MCF 10A (cell line): ENCODE measurements at regions not wholly inside any gene's neighbourhood (a gene's known extent, or its start where the extent isn't known, plus 50 kb on each side); places are given as distances from the start of the nearest gene placed in this dataset.
"Not testable (repeated sequence)": the region's sequence is repeated elsewhere in the genome, so short reads cannot be mapped to it uniquely, and the experiment has no call there.

ENCODE experiments used
- BruUV-seq: library from RNA; stranded (reverse); fragments of 400-500 nt; replicated peaks from 2 replicates; lab custom pipeline; 2021; lab: Mats Ljungman, UMichigan
- CTCF ChIA-PET: fragments of 300-600 bp; sonication (Branson Sonifier 250); formaldehyde crosslinking; extraction: SDS; loops from one replicate; lab custom pipeline; 2021; ENCODE audit warnings: antibody characterized with exemption, inconsistent platforms; lab: Yijun Ruan, JAX
- POLR2A ChIA-PET: fragments of 300-600, 350-650 bp; sonication (Branson Sonifier 250); formaldehyde crosslinking; extraction: SDS; loops from one replicate; lab custom pipeline; 2020; ENCODE audit warnings: antibody characterized with exemption, inconsistent platforms; lab: Yijun Ruan, JAX
- DNase-seq: peaks from one replicate; pipeline ENCODE4 v3.0.0-alpha.2; 2018; ENCODE audit not compliant: unreplicated experiment
- H3K27ac Mint-ChIP-seq: one replicate; pipeline ENCODE4 v1.8.0; 2022; ENCODE audit warnings: mild to moderate bottlenecking, low read depth, mixed read lengths; ENCODE audit not compliant: unreplicated experiment
- H3K27me3 Mint-ChIP-seq: one replicate; pipeline ENCODE4 v1.8.0; 2022; ENCODE audit warnings: mixed read lengths; ENCODE audit not compliant: insufficient read depth, unreplicated experiment
- H3K36me3 Mint-ChIP-seq: one replicate; pipeline ENCODE4 v1.8.0; 2022; ENCODE audit warnings: mild to moderate bottlenecking, moderate library complexity, mixed read lengths; ENCODE audit not compliant: insufficient read depth, unreplicated experiment
- H3K4me1 Mint-ChIP-seq: one replicate; pipeline ENCODE4 v1.8.0; 2022; ENCODE audit warnings: mixed read lengths; ENCODE audit not compliant: insufficient read depth, unreplicated experiment
- H3K4me3 Mint-ChIP-seq: one replicate; pipeline ENCODE4 v1.8.0; 2022; ENCODE audit warnings: mild to moderate bottlenecking, moderate library complexity, mixed read lengths; ENCODE audit not compliant: unreplicated experiment
- H3K9me3 Mint-ChIP-seq: one replicate; pipeline ENCODE4 v1.8.0; 2022; ENCODE audit warnings: mixed read lengths; ENCODE audit not compliant: unreplicated experiment
- intact Hi-C: fragments of 100-400 bp; cut with micrococcal nuclease; formaldehyde crosslinking; loops from 2 replicates; pipeline ENCODE4 v1.14.1; 2022
- TF ChIP-seq, protein P1 (sequence below): fragments of 200-600 bp; IDR thresholded peaks from one replicate; pipeline ENCODE4 v1.8.0; 2022; ENCODE audit warnings: antibody characterized with exemption, mild to moderate bottlenecking; ENCODE audit not compliant: unreplicated experiment

DNA sequence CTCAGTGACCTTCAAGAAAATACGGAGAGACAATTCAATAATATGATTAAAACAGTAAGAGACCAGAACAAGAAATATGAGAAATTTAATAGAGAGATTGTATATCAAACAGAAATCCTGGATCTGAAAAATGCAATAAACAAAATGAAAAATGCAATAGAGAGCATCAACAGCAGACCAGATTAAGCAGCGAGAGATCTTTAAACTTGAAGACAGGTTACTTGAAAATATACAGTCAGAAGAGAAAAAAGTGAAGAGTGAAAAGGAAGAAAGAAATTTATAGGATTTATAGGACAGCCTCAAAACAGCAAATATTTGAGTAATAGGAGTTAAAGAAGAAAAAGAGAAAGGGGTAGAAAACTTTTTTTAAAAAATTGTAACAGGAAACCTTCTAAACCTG lies 813.9 kb upstream of the GRM7 start:
- no peak overlapping the region for H3K4me3 Mint-ChIP-seq

DNA sequence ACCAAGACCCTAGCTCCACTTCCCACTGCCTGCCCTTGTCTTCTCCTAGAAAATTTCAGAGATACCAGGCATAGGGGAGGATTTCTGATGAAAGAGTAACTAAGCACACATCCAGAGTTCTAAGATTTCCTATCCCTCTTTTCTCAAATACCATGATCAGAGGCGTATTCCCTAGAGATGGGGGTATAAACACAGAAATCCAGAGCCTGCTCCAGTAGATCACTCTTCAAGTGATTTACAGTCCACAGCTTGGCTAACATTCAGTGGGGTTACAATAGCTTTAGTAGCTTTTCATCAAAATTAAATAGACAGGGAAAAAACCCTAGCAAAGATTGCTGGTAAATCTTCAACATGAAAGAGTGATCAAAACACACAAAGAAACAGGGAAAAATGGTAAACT lies 800.7 kb upstream of the GRM7 start:
- Mint-ChIP-seq H3K27me3 (no peaks in the 10 kb centered on the region), H3K9me3 (no peaks in the 10 kb centered on the region), H3K27ac (no peak overlapping the region), H3K4me1 (no peaks in the 10 kb centered on the region), H3K4me3 (no peak overlapping the region), H3K36me3 (no peaks in the 10 kb centered on the region)
- POLR2A ChIA-PET, result no interaction called here
- TF ChIP-seq, protein P1, sequence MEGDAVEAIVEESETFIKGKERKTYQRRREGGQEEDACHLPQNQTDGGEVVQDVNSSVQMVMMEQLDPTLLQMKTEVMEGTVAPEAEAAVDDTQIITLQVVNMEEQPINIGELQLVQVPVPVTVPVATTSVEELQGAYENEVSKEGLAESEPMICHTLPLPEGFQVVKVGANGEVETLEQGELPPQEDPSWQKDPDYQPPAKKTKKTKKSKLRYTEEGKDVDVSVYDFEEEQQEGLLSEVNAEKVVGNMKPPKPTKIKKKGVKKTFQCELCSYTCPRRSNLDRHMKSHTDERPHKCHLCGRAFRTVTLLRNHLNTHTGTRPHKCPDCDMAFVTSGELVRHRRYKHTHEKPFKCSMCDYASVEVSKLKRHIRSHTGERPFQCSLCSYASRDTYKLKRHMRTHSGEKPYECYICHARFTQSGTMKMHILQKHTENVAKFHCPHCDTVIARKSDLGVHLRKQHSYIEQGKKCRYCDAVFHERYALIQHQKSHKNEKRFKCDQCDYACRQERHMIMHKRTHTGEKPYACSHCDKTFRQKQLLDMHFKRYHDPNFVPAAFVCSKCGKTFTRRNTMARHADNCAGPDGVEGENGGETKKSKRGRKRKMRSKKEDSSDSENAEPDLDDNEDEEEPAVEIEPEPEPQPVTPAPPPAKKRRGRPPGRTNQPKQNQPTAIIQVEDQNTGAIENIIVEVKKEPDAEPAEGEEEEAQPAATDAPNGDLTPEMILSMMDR, result no peak
- DNase-seq, result no peak
- intact Hi-C loops, result no loop called here
- BruUV-seq, result no TSS peak
- CTCF ChIA-PET, result interaction anchor here (1.0 kb wide), 1 partner anchor 272 kb away, joined by 3 read pairs; no protein-coding TSS in a partner anchor

More for the DNA sequence above, 813.9 kb upstream of the GRM7 start:
- CTCF ChIA-PET, result no interaction called here
- Mint-ChIP-seq H3K27me3 (no peaks in the 10 kb centered on the region), H3K9me3 (peaks cover 36% of the 10 kb centered on the region), H3K36me3 (no peaks in the 10 kb centered on the region), H3K27ac (no peak overlapping the region), H3K4me1 (no peaks in the 10 kb centered on the region)
- DNase-seq, result no peak
- BruUV-seq, result no TSS peak
- intact Hi-C loops, result no loop called here
- TF ChIP-seq, protein P1, result no peak
- POLR2A ChIA-PET, result no interaction called here

DNA sequence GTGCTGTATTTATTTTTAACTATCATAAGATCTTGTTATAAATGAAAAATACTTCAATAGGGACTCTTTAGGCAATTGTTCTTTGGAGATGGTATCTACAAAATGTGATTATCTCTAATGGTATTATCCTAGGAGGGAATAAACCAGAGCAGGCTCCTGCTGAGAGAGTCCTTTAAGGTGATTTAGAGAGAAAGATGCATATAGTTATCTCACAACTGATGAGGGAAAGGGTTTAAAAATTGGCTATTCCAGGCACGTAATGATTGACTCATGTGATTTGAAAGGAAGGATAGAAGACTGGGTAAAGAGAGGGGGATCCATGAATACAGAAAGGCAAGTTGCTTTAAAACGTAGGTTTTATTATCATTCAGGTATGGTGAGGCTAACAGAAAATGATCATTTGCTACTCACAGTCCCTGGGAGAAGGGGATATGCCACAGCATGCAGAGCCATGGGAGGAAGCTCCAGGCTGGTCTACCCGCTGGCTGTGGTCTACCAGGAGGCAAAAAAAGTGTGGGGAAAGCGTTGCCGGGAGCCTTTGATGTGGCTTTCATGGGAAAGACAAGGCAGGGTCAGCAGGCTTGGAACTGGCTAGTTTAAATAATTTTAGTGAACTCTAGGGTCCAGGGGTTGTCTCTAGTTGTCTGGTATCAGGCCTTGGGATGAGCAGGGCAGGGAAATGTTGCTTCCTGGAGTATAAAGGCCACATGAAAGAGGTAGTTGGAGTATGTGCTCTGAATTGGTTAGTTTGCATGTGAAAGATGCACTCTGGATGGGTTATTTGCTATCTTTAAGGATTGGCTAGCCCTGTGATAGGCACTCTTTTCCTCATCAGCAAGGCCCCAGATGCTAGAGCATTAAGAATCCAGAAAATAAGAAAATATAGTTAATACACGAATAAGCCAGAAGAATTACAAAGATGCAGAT lies 798.4 kb upstream of the GRM7 start:
- Mint-ChIP-seq H3K27me3 (no peaks in the 10 kb centered on the region), H3K36me3 (no peaks in the 10 kb centered on the region), H3K4me1 (no peaks in the 10 kb centered on the region), H3K27ac (no peak overlapping the region), H3K9me3 (no peaks in the 10 kb centered on the region), H3K4me3 (no peak overlapping the region)
- POLR2A ChIA-PET, result no interaction called here
- no peak for DNase-seq
- TF ChIP-seq, protein P1, result no peak
- no TSS peak for BruUV-seq
- intact Hi-C loops, result no loop called here
- CTCF ChIA-PET, result interaction anchor here (0.5 kb wide), 1 partner anchor 888 kb away, joined by 3 read pairs; no protein-coding TSS in a partner anchor

DNA sequence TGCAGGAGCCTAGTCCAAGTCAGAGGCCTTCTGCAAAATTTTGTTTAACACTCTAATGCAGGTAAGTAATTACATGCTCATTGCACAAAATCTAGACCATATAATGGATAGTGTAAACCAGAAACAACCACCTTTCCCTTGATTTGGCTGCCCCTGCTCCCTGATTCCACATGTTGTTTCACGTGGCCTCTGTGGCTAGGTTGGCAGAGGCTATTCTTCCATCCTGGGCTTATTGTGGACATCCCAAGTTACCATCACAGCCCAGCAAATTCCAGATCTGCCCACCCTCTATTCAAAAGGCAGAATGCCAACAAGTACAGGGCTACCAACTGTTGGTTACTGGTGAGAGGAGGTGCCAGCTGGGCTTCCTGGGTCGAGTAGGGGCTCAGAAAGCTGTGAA lies 794.5 kb upstream of the GRM7 start:
- Mint-ChIP-seq H3K4me1 (no peaks in the 10 kb centered on the region), H3K27ac (no peak overlapping the region), H3K27me3 (no peaks in the 10 kb centered on the region), H3K9me3 (no peaks in the 10 kb centered on the region), H3K4me3 (no peak overlapping the region), H3K36me3 (no peaks in the 10 kb centered on the region)
- POLR2A ChIA-PET, result no interaction called here
- DNase-seq, result no peak
- CTCF ChIA-PET, result interaction anchor here (0.6 kb wide), 1 partner anchor 204 kb away, joined by 3 read pairs; no protein-coding TSS in a partner anchor
- intact Hi-C loops, result no loop called here
- TF ChIP-seq, protein P1, result no peak
- no TSS peak for BruUV-seq

DNA sequence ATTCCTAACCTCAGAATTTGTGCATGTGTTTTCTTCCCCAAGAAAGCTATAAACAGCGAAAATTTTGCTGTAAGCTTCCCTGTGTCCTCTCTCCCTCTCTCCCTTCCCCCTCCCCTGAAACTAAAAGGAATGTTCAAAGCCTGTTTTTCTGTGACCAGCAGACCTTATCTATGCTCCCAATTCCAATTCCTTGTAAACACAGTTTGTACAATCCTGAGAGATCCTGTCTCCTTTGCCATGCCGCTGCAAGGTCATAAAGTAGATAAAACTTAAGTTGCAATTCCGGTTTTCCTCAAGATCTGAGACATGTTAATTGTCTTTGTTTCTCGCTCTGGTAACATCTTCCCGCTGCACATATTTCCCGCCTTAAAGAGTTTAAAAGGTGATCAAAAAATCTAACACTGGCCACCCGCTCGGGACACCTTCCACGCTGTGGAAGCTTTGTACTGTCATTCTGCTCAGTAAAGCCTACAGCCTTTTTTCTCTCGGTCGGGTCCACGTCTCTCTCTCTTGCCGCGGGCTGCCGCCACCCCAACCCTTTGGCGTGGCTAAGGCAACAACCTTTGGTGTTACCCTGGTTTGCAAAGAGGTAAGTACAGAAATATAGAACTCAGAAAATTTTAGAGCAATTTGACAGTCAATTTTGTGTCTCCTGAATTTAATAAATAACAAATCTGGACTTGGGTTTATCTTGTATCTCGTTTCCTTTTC lies 793.9 kb upstream of the GRM7 start:
- POLR2A ChIA-PET, H3K36me3 Mint-ChIP-seq, DNase-seq, CTCF ChIA-PET, BruUV-seq, H3K4me1 Mint-ChIP-seq, H3K27ac Mint-ChIP-seq, intact Hi-C loops, H3K9me3 Mint-ChIP-seq, H3K27me3 Mint-ChIP-seq, H3K4me3 Mint-ChIP-seq: not testable (repeated sequence)
